WERI-Rb-1 (cell line): ENCODE measurements at regions not wholly inside any gene's neighbourhood (a gene's known extent, or its start where the extent isn't known, plus 50 kb on each side); places are given as distances from the start of the nearest gene placed in this dataset.

Experiments used
- DNase-seq: peaks from one replicate; pipeline ENCODE4 v3.0.0-alpha.2; 2020
- H3K27ac ChIP-seq: fragments of 250-450 bp; sonication (Bioruptor Pico); 2 replicates; pipeline ENCODE4 v1.5.1; 2020; ENCODE audit warnings: mild to moderate bottlenecking, moderate library complexity
- H3K27me3 ChIP-seq: fragments of 250-450 bp; sonication (Bioruptor Pico); 2 replicates; pipeline ENCODE4 v1.5.1; 2021; ENCODE audit warnings: mild to moderate bottlenecking, low read depth, moderate library complexity; ENCODE audit not compliant: insufficient read depth, severe bottlenecking
- H3K36me3 ChIP-seq: fragments of 250-450 bp; sonication (Bioruptor Pico); 2 replicates; pipeline ENCODE4 v1.5.1; 2020; ENCODE audit warnings: mild to moderate bottlenecking, moderate library complexity
- H3K4me3 ChIP-seq: 2 replicates; pipeline ENCODE4 v1.5.1; 2011; ENCODE audit warnings: low read depth, mild to moderate bottlenecking, control low read depth, low read length
- H3K9me3 ChIP-seq: fragments of 250-450 bp; sonication (Bioruptor Pico); 2 replicates; pipeline ENCODE4 v1.5.1; 2021; ENCODE audit warnings: mild to moderate bottlenecking, moderate library complexity; ENCODE audit not compliant: severe bottlenecking
- TF ChIP-seq, protein P1 (sequence below): IDR thresholded peaks from 2 replicates; pipeline ENCODE4 v1.5.1; 2011; ENCODE audit warnings: low read depth, mild to moderate bottlenecking, control low read depth, inconsistent platforms, low read length

DNA sequence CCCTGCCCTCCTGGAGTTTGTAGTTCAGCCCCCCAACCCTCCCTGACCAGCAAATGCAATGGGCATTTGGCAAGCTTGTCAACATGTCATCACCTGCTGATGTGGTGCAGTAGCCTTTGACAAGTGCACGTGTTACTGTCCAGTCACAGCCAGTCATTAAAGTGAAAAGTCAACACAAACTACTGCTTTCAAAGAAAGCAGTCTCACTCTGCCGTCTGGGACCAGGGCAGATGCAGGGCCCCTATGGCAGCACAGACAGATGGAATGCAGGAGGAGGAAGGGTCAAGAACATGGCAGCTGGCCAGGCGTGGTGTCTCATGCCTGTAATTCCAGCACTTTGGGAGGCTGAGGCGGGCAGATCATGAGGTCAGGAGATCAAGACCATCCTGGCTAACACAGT is 222.4 kb upstream of the OSR1 start:
- DNase-seq, result no peak
- Histone ChIP-seq H3K9me3 (no peaks in the 10 kb centered on the region), H3K27ac (no peak overlapping the region), H3K4me3 (no peak overlapping the region), H3K27me3 (peaks cover 47% of the 10 kb centered on the region), H3K36me3 (no peaks in the 10 kb centered on the region)
- TF ChIP-seq, protein P1, sequence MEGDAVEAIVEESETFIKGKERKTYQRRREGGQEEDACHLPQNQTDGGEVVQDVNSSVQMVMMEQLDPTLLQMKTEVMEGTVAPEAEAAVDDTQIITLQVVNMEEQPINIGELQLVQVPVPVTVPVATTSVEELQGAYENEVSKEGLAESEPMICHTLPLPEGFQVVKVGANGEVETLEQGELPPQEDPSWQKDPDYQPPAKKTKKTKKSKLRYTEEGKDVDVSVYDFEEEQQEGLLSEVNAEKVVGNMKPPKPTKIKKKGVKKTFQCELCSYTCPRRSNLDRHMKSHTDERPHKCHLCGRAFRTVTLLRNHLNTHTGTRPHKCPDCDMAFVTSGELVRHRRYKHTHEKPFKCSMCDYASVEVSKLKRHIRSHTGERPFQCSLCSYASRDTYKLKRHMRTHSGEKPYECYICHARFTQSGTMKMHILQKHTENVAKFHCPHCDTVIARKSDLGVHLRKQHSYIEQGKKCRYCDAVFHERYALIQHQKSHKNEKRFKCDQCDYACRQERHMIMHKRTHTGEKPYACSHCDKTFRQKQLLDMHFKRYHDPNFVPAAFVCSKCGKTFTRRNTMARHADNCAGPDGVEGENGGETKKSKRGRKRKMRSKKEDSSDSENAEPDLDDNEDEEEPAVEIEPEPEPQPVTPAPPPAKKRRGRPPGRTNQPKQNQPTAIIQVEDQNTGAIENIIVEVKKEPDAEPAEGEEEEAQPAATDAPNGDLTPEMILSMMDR, result no peak

DNA sequence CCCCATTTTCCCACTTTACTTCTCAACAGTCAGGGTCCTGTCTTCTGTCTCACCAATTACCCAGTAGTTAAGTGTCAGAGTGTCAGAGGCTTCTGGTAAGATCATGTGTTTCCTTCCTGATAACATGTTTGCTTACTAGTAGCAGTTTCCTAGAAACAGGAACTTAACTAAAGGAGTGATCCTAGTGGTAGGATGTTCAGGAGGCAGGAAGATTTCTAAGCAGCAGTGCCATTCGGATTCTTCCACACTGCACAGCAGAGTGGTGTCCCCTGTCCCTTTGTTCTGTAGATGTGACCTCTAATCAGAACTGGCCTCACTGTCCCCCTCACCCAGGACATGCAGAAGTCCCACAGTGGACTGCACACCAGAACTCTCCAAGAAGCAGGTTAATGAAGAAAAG is 221.8 kb upstream of the OSR1 start:
- DNase-seq, result no peak
- Histone ChIP-seq H3K27me3 (peaks cover 49% of the 10 kb centered on the region), H3K36me3 (no peaks in the 10 kb centered on the region), H3K4me3 (no peak overlapping the region), H3K27ac (no peak overlapping the region), H3K9me3 (no peaks in the 10 kb centered on the region)
- TF ChIP-seq, protein P1, result no peak

DNA sequence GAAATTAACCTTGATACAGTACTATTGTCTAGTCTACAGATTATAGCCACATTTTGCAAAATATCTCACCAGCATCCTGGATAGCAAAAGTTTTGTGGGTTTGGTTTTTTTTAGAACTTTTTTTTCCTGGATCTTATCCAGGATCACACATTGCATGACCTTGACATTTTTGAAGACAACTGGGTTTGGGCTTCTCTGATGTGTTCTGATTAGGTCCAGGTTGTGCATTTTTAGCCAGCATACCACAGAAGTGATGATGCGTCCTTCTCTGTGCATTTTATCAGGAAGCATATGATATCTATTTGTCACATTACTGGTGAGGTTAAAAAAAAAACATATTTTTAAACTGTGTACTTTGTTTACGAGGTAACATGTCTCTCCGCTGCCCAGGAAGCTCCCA is 221.0 kb upstream of the OSR1 start:
- no peaks in the 10 kb centered on the region for H3K36me3 ChIP-seq
- no peaks in the 10 kb centered on the region for H3K9me3 ChIP-seq
- no peak overlapping the region for H3K27ac ChIP-seq
- peaks cover 52% of the 10 kb centered on the region for H3K27me3 ChIP-seq
- TF ChIP-seq, protein P1, result no peak
- no peak overlapping the region for H3K4me3 ChIP-seq
- DNase-seq, result no peak

DNA sequence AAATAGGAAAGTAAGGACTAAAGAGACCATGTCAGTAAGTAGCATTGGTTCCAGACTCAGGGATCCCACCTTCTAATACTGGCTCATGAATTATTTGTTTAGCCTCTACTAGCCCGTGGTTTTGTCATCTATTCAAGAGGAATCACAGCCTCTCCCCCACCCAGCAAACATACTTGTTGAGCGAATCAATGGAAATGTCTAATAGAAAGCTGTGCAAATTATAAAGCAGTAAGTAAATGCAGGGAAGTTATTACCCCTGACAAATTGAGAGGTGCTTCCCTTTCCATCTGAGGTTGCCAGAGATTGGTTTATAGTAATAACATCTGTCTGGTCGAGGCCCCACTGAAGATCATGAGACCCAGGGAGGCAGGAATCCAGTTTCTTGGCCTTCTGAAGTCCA is 219.3 kb upstream of the OSR1 start:
- Histone ChIP-seq H3K9me3 (no peaks in the 10 kb centered on the region), H3K27ac (no peak overlapping the region), H3K4me3 (no peak overlapping the region), H3K36me3 (no peaks in the 10 kb centered on the region), H3K27me3 (peaks cover 66% of the 10 kb centered on the region)
- DNase-seq, result no peak
- TF ChIP-seq, protein P1, result no peak

DNA sequence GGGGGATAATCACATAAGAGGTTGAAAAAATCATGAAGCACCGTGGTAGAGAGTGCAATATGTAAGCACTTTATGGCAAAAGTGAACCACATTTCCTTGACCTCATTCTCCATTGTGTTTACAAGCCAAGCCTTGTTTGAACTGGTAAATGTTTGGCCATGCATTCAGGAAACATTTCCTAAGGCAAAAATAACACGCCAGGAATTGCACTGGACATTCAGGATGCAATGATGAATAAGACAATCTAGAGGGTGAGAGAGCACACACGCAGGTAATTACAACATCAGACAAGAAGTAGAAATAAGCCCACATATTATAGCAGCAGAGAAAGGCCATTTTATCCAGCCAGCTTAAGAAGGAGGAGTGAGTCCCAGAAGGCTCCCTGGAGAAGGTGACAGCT is 218.0 kb upstream of the OSR1 start:
- no peaks in the 10 kb centered on the region for H3K36me3 ChIP-seq
- peaks cover 71% of the 10 kb centered on the region for H3K27me3 ChIP-seq
- no peak overlapping the region for H3K27ac ChIP-seq
- no peaks in the 10 kb centered on the region for H3K9me3 ChIP-seq
- TF ChIP-seq, protein P1, result no peak
- no peak overlapping the region for H3K4me3 ChIP-seq
- no peak for DNase-seq

DNA sequence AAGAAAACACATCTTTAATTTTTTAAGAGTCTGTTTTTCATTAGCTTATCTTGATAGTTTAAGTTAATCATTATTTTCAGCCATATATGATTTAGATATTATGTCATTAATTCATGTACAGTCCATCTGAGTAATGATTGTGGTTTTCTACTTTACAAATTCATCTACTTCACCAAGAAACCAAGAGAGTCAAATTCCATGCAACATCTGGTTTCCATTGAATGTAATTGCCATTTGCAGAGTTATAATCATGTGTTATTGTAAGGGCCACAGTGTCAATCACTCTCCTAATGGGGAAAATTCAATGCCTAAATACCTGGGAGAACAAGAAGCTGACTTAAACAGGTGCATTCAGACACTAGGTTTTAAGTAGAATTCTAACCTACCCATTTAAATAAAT is 217.2 kb upstream of the OSR1 start:
- peaks cover 69% of the 10 kb centered on the region for H3K27me3 ChIP-seq
- DNase-seq, result no peak
- TF ChIP-seq, protein P1, result no peak
- H3K4me3 ChIP-seq, result no peak overlapping the region
- H3K27ac ChIP-seq, result no peak overlapping the region
- H3K9me3 ChIP-seq, result no peaks in the 10 kb centered on the region
- no peaks in the 10 kb centered on the region for H3K36me3 ChIP-seq
